Tibial nerve (tissue), 3 donors: ENCODE measurements at regions not wholly inside any gene's neighbourhood (a gene's known extent, or its start where the extent isn't known, plus 50 kb on each side); places are given as distances from the start of the nearest gene placed in this dataset.

ENCODE experiments used
- CTCF ChIP-seq, 5 experiments: fragments of 200-600 bp in 3 of 5; fragments of 450-650 bp in 2 of 5; sonication (generic) in 3 of 5; IDR thresholded peaks; one replicate each; pipeline ENCODE4 v1.5.1; 2016 to 2019; ENCODE audit warnings: antibody characterized with exemption in 5 of 5, mild to moderate bottlenecking in 3 of 5, moderate library complexity in 2 of 5
- POLR2A ChIP-seq, 2 donors: fragments of 450-650 bp; IDR thresholded peaks; one replicate each; pipeline ENCODE4 v1.6.1; 2017; ENCODE audit warnings: antibody characterized with exemption in 2 of 2, mild to moderate bottlenecking in 2 of 2, moderate library complexity in 2 of 2

GRCh38 chr21:19981938-19982337 lies 1016.3 kb upstream of the NCAM2 start:
- TF ChIP-seq CTCF (IDR thresholded peaks at IDR 0.05) (no peak), POLR2A (IDR thresholded peaks at IDR 0.05) (no peak)
